ENCODE measurements at regions not wholly inside any gene's neighbourhood (a gene's known extent, or its start where the extent isn't known, plus 50 kb on each side); places are given as distances from the start of the nearest gene placed in this dataset.

DNA sequence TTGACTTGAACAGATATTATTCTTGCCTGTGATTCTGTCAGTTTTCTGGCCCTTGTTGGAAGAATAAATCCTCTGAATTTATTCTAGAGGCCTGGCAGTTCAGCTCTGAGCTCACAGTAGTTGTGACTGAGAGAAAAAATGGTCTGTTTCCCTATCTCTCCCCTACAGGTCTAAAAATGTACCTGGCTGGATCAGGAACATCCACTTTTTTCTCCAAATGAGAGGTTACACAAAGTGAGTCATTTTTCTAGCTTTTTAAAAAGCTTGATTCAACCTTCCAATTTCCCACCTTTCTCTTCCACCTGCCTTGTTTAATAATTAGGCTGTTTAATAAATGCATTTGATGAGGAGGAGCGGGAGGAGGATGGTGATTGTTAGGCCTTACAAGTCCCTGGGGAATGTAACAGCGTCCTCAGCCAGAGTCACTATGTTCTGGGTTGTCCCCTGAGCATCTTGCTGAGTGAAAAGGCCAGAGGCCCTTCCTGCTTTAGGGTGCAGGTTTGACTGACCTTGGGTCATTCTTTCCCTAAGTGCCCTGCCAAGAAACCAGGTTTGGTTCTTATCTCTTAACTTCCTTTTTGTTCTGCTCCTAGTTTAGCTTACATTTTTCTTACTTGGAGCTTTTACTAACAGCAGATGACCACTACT is 91.7 kb upstream of the FUT8 start:
- H3K9me3 ChIP-seq, result no peaks in the 10 kb centered on the region
- H3K36me3 ChIP-seq, result no peaks in the 10 kb centered on the region
- no peaks in the 10 kb centered on the region for H3K4me1 ChIP-seq
- no peak for DNase-seq (ENCODE audit: extremely low spot score in 2 of 2)
- intact Hi-C loops (cut with DNase I), result no loop called here
- H3K27ac ChIP-seq, result no peak overlapping the region
- no peak for TF ChIP-seq POLR2AphosphoS5 (IDR thresholded peaks at IDR 0.05; ENCODE audit: insufficient read depth in 1 of 2, low read depth in 1 of 2)
- no peak for TF ChIP-seq POLR2A (IDR thresholded peaks at IDR 0.05)
- TF ChIP-seq CTCF (IDR thresholded peaks at IDR 0.05), result no peak
- H3K27me3 ChIP-seq, result no peaks in the 10 kb centered on the region
- no peak overlapping the region for H3K4me3 ChIP-seq

- no peak overlapping the region for H3K27ac ChIP-seq
Measured at GRCh38 chr14:65321370-65321875, 91.1 kb upstream of the FUT8 start.

DNA sequence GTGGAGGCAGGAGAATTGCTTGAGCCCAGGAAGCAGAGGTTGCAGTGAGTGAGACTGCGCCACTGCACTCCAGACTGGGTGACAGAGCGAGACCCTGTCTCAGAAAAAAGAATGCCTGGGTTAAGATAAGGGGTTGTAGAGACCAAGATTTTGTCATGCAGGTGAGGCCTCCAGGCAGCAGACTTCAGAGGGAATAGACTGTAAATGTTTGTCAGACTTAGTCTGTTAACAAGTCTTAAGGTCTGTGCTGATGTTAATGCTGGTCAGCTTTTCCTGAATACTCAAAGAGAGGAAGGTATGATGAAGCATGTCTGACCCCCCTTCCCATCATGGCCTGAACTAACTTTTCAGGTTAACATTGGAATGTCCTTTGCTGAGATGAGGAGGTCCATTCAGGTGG is 83.0 kb upstream of the FUT8 start:
- no peak for TF ChIP-seq POLR2A (IDR thresholded peaks at IDR 0.05)
- TF ChIP-seq CTCF (IDR thresholded peaks at IDR 0.05), result no peak
- TF ChIP-seq POLR2AphosphoS5 (IDR thresholded peaks at IDR 0.05; ENCODE audit: insufficient read depth in 1 of 2, low read depth in 1 of 2), result no peak
- Histone ChIP-seq H3K27ac (no peak overlapping the region), H3K36me3 (no peaks in the 10 kb centered on the region), H3K4me3 (no peak overlapping the region), H3K9me3 (no peaks in the 10 kb centered on the region), H3K27me3 (no peaks in the 10 kb centered on the region), H3K4me1 (peaks cover 8% of the 10 kb centered on the region)
- intact Hi-C loops (cut with DNase I), result no loop called here
- no peak for DNase-seq (ENCODE audit: extremely low spot score in 2 of 2)

More at GRCh38 chr14:65321370-65321875, 91.1 kb upstream of the FUT8 start:
- Histone ChIP-seq H3K9me3 (no peaks in the 10 kb centered on the region), H3K4me1 (no peaks in the 10 kb centered on the region), H3K27me3 (no peaks in the 10 kb centered on the region), H3K4me3 (no peak overlapping the region), H3K36me3 (no peaks in the 10 kb centered on the region)
- no peak for DNase-seq (ENCODE audit: extremely low spot score in 2 of 2)
- TF ChIP-seq POLR2A (IDR thresholded peaks at IDR 0.05), result no peak
- TF ChIP-seq POLR2AphosphoS5 (IDR thresholded peaks at IDR 0.05; ENCODE audit: insufficient read depth in 1 of 2, low read depth in 1 of 2), result no peak
- intact Hi-C loops (cut with DNase I), result no loop called here

GRCh38 chr14:65329911-65330310 is 82.6 kb upstream of the FUT8 start:
- Histone ChIP-seq H3K4me1 (peaks cover 13% of the 10 kb centered on the region), H3K9me3 (no peaks in the 10 kb centered on the region), H3K27ac (no peak overlapping the region), H3K4me3 (no peak overlapping the region), H3K36me3 (no peaks in the 10 kb centered on the region), H3K27me3 (no peaks in the 10 kb centered on the region)
- TF ChIP-seq POLR2A (IDR thresholded peaks at IDR 0.05) (no peak), POLR2AphosphoS5 (IDR thresholded peaks at IDR 0.05; ENCODE audit: insufficient read depth in 1 of 2, low read depth in 1 of 2) (no peak), CTCF (IDR thresholded peaks at IDR 0.05) (no peak)
- intact Hi-C loops (cut with DNase I), result no loop called here
- DNase-seq (ENCODE audit: extremely low spot score in 2 of 2), result no peak

DNA sequence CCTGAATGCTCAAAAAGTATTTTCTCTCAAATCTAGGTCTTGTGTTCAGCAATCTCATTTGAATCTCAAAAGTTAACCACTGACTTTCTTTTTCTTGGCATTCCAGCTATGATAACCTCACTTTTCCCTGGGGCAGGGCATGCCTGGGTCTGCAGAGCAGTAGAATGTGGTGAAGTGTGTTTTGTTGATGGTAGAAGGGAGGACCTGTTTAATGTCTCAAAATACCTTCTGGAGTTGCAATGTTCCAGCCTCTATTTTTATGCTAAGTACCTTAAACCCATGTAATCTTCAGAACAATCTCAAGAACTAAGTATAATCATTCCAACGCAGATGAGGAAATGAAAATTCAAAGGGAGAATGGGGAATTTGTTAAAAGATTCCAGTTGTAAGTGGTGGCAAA is 82.1 kb upstream of the FUT8 start:
- TF ChIP-seq POLR2A (IDR thresholded peaks at IDR 0.05) (no peak), POLR2AphosphoS5 (IDR thresholded peaks at IDR 0.05; ENCODE audit: insufficient read depth in 1 of 2, low read depth in 1 of 2) (no peak), CTCF (IDR thresholded peaks at IDR 0.05) (no peak)
- no peak for DNase-seq (ENCODE audit: extremely low spot score in 2 of 2)
- Histone ChIP-seq H3K36me3 (no peaks in the 10 kb centered on the region), H3K27ac (no peak overlapping the region), H3K4me1 (peaks cover 18% of the 10 kb centered on the region), H3K9me3 (no peaks in the 10 kb centered on the region), H3K4me3 (no peak overlapping the region), H3K27me3 (no peaks in the 10 kb centered on the region)
- intact Hi-C loops (cut with DNase I), result no loop called here
